ENCODE measurements at regions not wholly inside any gene's neighbourhood (a gene's known extent, or its start where the extent isn't known, plus 50 kb on each side); places are given as distances from the start of the nearest gene placed in this dataset.

GRCh38 chr4:24669751-24670150 lies 85.4 kb upstream of the DHX15 start:
- no peak overlapping the region for H3K9ac ChIP-seq
- H3K4me3 ChIP-seq (ENCODE audit: low read depth in 2 of 2, low read length in 1 of 2): no peak overlapping the region
- H3K36me3 ChIP-seq (replicated peaks in 1 of 2; ENCODE audit: control insufficient read depth in 1 of 2, insufficient read depth in 2 of 2, low read length in 1 of 2): no peaks in the 10 kb centered on the region
- peaks cover 19% of the 10 kb centered on the region for H3K27me3 ChIP-seq (ENCODE audit: insufficient read depth)
- 74% methylated on average over 6 of the region's 6 CpGs for WGBS (ENCODE audit: low lambda C conversion rate)
- no peak for DNase-seq
- H2AFZ ChIP-seq (ENCODE audit: low read depth): no peak overlapping the region
- no peaks in the 10 kb centered on the region for H3K9me3 ChIP-seq
- no peaks in the 10 kb centered on the region for H3K79me2 ChIP-seq (ENCODE audit: insufficient read depth)
- H3K4me1 ChIP-seq (ENCODE audit: control insufficient read depth in 1 of 2, insufficient read depth in 2 of 2, low read depth in 1 of 2, low read length in 1 of 2): no peaks in the 10 kb centered on the region
- no peak overlapping the region for H3K27ac ChIP-seq (ENCODE audit: low read depth in 2 of 2, low read length in 1 of 2)
- H3F3A ChIP-seq (replicated peaks; ENCODE audit: insufficient read depth): no peaks in the 10 kb centered on the region
- H4K20me1 ChIP-seq (ENCODE audit: insufficient read depth): no peaks in the 10 kb centered on the region
- ChIA-PET CTCF (interaction anchor here (1.3 kb wide), 1 partner anchor 13 kb away, joined by 3 read pairs; no protein-coding TSS in a partner anchor), POLR2A (no interaction called here)
- H3K9me2 ChIP-seq: no peaks in the 10 kb centered on the region
- TF ChIP-seq FOXM1 (IDR thresholded peaks at IDR 0.05; ENCODE audit: low read depth): no peak
- TF ChIP-seq REST (IDR thresholded peaks at IDR 0.05; ENCODE audit: low read depth, low read length): no peak
- no peak for TF ChIP-seq SMC3 (IDR thresholded peaks at IDR 0.05; ENCODE audit: low read depth, low read length)
- no peak for TF ChIP-seq ELF1 (IDR thresholded peaks at IDR 0.05)
- TF ChIP-seq RCOR1 (IDR thresholded peaks at IDR 0.05; ENCODE audit: low read length): no peak
- no peak for TF ChIP-seq FOXJ3 (CRISPR knock-in tag; IDR thresholded peaks at IDR 0.05)
- no peak for TF ChIP-seq CHD2 (IDR thresholded peaks at IDR 0.05; ENCODE audit: low read length, partially characterized antibody)
- no peak for TF ChIP-seq TAF1 (IDR thresholded peaks at IDR 0.05; ENCODE audit: borderline replicate concordance, low read depth, low read length)
- TF ChIP-seq JUND (IDR thresholded peaks at IDR 0.05): no peak
- no peak for TF ChIP-seq IRF3 (IDR thresholded peaks at IDR 0.05; ENCODE audit: low read depth, low read length)
- TF ChIP-seq NRF1 (IDR thresholded peaks at IDR 0.05; ENCODE audit: low read depth, low read length): no peak
- no peak for TF ChIP-seq RXRA (IDR thresholded peaks at IDR 0.05; ENCODE audit: borderline replicate concordance, low read depth)
- TF ChIP-seq TEAD4 (IDR thresholded peaks at IDR 0.05; ENCODE audit: borderline replicate concordance, insufficient read depth): no peak
- no peak for TF ChIP-seq YY1 (IDR thresholded peaks at IDR 0.05; ENCODE audit: low read depth)
- no peak for TF ChIP-seq CTCF (IDR thresholded peaks at IDR 0.05)
- no peak for TF ChIP-seq RFX5 (IDR thresholded peaks at IDR 0.05; ENCODE audit: low read length)
- no peak for TF ChIP-seq TCF12 (IDR thresholded peaks at IDR 0.05)
- no peak for TF ChIP-seq NFIC (IDR thresholded peaks at IDR 0.05; ENCODE audit: borderline replicate concordance)
- TF ChIP-seq FOSL2 (IDR thresholded peaks at IDR 0.05; ENCODE audit: borderline replicate concordance, low read depth): no peak
- TF ChIP-seq EZH2phosphoT487 (IDR thresholded peaks at IDR 0.05; ENCODE audit: borderline replicate concordance, low read depth): no peak
- H3K4me2 ChIP-seq: no peak overlapping the region

All from SK-N-SH (cell line).